ENCODE measurements at regions not wholly inside any gene's neighbourhood (a gene's known extent, or its start where the extent isn't known, plus 50 kb on each side); places are given as distances from the start of the nearest gene placed in this dataset.

DNA sequence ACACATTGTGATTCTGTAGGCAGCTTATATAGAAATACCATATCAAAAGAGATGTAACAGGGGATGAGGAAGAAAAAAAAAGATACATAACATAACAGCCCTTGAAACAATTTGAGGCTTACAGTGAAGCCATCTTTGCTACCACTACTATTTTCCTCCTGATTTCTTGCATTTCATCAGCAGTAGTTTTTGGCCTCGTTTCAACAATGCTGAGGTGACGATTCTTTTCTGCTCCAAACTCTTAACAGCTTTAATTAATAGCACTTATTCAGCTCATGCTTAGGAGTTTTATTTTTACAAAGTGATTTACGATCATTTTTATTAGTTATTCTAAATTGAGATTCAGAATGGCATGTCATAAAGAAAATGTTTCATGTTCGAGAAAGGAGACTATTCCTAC lies 163.2 kb downstream of the DCK start:
- no peak for DNase-seq (ENCODE audit: low read depth)

DNA sequence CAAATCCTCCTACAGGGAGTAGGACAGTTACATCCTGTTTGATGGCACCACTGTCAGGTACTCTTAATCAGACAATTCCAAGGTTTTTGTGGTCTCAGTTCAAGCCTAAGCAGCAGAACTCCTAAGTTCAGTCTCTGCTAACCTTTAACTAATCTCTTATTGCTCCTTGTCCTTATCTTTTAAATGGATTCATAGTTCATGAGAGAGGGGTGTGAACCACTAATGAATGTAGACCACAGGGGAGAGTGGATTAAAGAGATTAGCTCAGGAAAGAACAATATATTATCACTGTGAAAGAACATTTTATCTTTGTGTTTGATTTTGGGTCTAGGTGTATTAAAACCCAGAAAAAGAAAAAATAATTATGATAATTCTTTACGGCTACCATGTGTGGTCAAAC lies 168.9 kb downstream of the DCK start:
- no peak for DNase-seq (ENCODE audit: low read depth)

DNA sequence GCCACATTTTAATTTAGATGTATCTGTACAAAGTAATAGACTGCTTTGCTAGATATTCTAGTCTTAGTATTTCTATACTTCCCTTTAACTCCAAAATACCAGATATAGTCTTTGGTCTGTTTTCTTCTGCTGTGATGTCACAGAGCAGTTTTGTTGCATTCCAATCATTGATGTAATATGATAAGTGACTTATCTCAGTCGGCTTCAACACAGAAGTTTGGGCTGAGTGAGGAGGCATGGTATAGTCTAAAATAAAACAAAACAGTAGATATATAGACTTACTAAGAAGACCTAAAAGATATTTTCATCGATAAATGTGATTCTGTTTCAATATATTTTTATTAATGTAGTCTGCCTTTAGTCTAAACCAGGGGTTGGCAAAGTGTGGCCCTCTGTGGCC lies 169.9 kb downstream of the DCK start:
- DNase-seq (ENCODE audit: low read depth) = no peak

DNA sequence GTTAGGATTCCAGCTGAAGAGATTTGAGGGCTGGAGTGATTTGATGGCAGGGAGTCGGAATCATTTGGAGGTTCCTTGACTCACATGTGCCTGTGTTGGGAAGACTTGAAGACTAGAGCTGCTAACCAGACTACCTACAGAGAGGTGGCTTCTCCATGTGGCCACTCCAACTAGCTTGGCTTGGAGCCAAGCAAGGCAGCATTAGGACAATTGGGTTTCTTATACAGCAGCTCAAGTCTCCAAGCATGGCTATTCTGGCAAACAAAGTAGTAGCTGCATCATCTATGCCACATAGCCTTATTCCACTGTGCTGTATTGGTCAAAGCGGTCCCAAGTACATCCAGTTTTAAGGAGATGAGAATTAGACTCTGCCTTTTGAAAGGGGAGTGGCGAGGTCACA lies 171.7 kb upstream of the SLC4A4 start:
- no peak for DNase-seq (ENCODE audit: low read depth)

DNA sequence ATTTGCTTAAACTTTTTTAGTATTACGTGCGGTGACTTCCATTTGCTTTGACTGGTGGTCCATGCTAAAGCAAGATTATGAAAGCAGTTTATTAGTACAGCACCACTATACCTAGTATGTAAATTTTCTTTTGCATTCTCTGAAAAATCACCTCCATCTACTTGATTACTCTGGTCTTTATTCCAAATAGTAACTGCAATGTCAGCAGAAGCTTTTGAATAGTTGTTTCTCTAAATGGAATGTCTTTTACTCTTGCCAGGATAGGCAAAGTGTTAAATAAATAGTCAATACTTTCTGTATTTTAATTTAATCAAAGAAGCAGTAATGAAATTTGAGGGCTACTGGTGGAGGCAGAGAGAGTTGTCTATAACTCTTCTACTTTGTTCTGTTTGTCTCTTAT lies 167.2 kb upstream of the SLC4A4 start:
- DNase-seq (ENCODE audit: low read depth) = no peak

DNA sequence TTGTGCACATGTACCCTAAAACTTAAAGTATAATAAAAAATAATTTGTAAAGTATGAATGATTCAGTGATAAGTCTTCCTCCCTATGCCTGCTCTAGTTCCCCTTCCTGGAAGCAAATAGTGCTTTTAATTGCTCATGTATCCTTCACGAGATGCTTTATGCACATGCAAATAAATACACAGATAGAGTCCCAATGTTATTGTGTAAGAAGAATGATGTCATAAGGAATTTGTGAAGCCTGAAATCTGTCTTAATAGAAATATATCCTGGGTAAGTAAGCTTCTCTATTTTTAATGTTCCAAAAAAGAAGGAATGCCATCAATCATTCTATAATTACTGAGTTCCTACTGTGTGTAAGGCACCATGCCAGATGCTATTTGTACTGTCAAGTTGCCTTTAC lies 157.5 kb upstream of the SLC4A4 start:
- no peak for DNase-seq (ENCODE audit: low read depth)

DNA sequence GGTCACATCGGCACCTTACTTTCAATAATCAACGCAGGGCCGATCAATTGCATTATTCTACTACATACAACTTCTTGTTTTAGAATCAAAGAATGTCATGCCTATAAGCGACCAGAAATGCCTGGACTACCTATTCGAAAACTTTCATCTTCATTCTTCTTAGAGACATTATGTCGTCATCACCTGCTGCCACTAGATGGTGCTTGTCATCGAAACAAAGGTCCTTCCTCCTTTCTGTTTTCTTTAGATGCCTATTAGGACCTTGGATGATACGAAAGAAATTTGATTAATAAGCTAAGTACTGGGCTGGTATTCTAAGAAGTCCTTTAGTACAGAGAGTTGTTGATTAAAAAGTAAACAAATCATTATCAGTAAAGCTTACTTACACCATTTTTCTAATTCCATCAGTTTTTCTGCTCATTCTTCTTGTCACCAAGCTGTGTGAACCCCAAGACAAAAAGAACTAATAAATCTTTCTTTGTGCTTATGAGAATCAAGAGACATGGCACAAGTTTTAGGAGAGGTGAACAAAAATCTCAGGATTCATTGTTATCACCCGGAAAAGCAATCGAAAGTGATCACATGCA lies 154.5 kb upstream of the SLC4A4 start:
- no peak for DNase-seq (ENCODE audit: low read depth)

DNA sequence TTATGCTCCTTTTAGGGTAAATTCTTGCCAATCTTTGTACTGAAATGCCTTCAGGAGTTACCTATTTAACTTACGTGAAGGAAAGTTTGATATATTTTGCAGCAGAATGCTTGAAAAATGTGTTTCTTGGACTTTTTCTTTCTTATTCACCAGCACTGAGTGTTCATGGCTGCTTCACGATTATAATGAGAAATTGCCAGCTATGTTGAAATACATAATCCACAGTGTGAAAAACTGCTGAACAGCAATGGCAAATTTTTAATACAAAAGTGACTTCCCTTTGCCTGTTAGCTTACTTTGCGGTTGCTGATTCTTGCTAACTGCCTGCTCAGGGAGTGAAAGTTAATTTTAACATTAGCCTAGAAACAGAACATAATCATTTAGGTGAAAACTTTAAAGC lies 153.8 kb upstream of the SLC4A4 start:
- no peak for DNase-seq (ENCODE audit: low read depth)

DNA sequence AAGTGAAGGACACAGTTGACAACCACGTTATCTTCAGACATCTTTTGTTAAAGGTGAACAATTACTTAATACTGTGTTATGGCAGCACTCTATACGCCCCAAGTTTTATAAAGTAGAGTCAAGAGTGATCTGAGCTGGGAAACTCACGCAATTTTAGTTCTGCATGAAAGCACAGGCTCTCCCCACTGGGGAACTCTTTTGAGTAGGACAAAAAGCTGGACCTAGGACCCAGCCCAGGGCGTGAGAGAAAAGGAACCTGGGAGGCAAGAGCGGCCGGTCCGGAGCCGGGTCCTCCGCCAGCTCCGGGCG lies 152.6 kb upstream of the SLC4A4 start:
- no peak for DNase-seq (ENCODE audit: low read depth)

DNA sequence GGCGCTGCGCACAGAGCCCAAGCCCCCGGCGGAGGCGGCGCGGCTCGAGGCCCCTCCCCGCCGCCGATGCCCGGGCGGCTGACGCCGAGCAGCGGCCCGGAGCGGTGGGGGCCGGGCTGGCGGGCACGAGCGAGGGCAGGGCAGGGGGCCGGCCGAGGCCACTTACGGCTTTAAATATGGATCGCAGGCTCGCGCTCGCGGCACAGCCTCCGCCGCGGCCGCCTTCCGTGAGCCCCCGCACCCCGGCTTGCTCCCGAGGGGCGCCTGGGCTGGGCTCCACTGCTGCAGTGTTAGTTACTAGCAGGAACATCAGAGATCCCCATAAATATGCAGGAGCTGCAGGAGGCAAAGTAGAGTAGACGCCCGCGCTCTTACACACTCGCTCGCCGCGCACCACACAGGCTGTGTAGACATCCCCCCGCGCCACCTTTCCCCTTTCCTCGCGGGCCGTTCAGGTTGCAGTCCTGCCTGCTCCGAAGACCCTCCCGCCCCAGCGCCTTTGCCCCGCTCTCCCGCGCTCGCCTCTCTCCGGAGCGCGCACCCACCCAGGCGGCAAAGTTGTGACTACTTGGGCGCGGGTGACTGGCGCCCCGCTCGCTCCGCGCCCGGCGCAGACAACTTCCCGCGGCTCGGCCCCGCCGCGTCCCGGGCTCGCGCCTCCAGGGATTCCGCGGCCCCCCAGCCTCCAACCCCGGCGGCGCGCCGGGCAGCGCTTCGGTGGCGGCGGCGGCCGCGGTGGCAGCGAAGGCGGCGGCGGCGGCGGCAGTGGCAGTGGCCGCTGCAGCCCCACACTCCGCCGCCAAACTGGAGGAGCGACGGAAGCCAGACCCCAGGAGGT lies 152.0 kb upstream of the SLC4A4 start:
- DNase-seq (ENCODE audit: low read depth) = no peak

DNA sequence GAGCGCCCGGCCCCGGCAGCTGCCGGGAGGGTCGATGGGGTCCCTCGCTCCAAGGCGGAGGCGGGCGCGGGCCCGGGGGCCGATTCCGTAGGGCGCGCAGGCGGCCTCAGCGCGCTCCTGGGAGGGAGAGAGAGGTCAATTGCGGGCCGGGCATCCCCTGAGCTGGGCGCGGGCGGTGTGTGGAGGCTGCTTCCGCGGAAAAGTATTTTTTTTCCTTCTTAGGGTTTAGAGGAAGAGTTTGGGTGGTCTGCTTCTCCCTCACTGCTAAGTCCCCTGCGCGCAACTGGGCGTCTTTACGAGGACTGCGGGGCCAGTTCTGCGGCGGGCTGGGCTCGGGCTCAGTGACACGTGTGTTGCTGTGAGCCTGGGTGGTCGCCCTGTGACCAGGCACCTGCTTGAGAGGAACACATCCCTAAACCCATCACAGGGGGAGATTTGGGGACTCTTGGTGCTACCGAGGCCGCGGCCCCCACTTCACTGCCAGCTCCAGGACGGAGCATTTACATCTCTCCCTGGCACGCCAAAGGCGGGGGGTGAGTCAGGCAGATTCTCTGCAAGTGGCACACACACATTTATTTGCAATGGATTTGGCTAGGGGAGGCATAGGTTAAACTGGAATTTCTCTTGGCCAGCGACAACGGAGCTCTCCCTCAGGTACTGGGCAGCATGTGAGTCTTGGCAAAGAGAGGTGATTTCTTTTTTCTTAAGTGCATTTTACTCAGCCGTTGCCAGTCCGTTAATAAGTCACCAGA lies 151.2 kb upstream of the SLC4A4 start:
- no peak for DNase-seq (ENCODE audit: low read depth)

DNA sequence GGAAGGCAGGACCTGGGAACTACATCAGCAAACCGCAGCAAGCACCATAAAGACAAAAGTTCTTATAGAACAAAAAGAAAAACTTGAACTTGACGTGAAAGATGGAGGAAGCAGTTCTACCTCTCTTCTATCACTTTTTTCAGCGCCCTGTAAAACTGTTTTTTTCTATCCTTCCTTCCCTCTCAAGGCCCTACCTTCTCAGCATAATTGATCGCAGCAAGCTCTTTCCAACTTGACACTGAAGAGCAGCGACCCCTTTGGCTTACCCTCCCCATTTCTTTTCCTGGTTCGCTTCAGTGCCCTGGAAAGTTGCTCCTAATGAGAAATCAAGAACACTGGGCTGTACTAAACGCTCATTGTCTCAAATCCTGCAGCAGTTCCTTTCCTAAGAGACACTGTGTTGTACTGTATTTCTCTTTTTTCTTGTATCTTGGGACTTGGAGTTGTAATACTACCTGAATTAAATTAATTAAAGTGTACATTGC lies 150.6 kb upstream of the SLC4A4 start:
- DNase-seq (ENCODE audit: low read depth) = no peak

DNA sequence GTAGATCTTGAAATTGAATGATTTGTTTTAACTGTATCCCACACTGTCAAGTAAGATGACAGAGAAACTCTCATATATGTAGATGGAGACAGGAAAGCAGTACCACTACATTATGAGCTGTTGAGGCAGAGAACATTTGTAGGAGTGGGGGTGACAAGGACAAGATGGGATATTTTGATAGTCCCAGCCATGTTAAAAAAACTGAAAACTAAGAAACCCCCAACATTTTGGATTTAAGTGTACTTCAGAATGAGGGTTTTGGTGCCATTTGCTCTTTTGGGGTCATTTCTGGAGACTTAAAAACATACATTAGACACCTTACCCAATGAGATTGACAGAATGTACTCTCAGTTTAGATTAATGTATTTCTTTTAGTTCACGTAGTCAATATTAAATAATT lies 149.9 kb upstream of the SLC4A4 start:
- no peak for DNase-seq (ENCODE audit: low read depth)

DNA sequence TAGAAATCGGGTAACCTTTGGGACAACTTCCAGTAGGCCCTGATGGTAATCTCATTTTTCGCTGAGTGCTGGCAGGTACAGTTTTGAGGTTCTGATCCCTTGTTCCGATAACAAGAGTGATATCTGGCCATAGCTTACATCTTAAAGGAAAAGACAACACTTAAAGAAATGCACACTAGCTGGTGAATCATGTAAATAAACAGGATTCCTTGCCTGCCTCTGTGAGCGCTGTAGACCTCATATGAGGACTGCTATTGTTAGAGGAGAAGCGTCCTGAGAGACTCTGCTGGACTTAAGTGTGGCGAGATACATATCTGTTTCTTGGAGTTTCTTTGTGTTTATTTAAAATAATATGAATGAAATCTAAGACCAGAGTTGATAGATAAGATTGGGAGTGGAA lies 149.3 kb upstream of the SLC4A4 start:
- no peak for DNase-seq (ENCODE audit: low read depth)

DNA sequence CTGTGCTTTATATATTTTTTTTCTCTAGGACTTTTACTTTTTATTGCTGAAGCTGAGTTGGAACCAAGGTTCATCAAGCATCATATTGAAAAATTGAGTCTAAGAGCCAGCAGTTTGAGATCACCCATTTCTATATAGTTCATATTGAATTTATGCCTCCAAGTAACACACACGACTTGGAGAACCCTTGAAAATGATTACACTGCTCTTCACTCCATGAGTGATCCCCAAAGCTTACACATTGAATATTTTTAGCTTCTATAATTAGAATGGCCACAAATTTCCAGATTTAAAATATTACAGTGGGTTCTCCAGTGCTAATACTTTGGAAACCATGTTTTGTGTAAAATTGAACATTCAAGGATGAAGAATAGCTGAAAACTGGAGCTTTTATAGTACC lies 144.4 kb upstream of the SLC4A4 start:
- DNase-seq (ENCODE audit: low read depth) = no peak

DNA sequence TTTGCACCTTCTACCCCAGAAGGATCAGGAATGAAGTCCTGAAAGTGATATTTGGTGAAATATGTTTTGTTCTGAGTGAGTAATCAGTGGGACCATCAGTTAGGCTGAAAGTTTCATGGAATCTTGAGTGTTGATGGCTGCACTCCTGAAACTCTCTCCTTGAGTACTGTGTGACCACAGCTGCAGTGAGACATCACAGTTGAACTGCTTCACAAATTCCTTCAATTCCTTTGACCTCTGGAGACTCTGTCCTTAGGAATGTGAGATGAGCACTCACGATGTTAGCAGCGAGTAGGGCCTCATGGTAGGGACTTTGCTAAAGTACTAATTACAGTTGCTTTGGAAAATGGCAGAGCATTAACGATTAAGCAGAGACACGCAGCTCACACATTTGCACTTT lies 142.9 kb upstream of the SLC4A4 start:
- peak; percentile 80 for DNase-seq (ENCODE audit: low read depth)

DNA sequence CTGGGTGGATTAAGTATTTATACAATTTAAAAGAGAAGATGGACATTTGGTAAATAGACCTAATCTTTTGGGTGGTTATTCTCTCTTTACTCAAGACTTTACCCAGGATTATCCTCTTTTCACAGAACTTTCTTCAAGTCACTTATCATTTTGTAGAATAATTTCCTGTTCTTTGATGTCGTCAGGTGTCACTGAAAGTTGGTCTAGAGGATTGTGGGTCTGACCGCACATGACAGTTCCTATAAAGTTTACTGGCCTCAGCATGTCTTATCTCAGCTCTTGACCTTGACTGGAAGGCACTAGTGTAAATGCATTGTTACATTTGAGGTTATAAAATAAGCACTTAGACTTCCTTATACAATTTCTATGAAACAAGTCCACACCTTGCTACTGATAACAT lies 139.9 kb upstream of the SLC4A4 start:
- no peak for DNase-seq (ENCODE audit: low read depth)

DNA sequence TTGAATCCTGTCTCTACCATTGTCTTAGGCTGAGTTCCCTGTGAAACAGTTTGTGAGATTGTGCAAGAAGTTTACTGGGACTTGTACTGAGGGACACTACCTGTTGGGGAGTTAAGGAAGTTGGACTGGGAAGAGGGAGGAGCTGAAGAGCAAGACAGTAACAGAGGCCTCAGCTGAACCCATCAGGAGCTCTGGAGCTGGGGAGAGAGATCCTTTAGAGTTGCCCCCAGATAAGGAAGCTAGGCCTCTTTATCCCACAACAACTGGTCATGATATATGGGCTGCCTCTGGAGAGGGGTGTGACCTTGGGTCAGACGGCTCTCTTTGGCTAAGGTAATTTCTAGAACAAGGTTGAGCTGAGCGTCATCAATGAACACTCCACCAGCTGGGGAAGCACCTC lies 137.8 kb upstream of the SLC4A4 start:
- no peak for DNase-seq (ENCODE audit: low read depth)

DNA sequence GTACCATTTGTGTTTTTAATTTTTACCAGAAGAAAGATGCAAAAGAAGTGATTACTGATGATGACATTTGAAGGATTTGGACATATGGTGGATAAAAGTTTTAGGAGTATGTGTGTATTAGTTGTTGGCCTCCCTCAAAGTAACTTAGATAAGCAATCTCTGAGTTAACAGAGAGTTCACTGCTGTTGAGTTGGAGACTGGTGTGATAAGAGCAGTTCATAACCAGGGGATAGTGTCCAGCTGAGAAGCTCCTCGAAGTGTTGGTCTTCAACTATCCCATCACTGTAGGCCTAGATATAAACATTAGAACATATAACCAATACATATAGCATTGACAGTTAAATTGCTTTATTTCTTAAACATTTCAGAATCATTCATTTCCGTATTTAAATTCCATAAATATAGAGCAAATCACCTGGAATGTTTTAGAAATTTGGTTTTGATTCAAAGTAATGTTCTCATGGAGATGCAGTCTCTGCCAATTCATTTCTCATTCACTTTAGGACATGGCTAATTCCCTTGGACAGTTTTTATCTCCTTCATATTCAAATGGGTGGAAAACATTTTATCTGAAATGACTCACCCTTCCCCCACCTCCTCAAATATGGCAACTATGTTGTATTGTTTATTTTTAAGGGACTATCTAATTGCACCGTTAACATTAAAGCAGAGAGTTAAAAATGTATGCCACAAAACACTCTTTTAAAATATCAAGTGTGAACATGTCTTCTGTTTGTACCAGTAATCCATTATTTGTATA lies 136.8 kb upstream of the SLC4A4 start:
- no peak for DNase-seq (ENCODE audit: low read depth)

DNA sequence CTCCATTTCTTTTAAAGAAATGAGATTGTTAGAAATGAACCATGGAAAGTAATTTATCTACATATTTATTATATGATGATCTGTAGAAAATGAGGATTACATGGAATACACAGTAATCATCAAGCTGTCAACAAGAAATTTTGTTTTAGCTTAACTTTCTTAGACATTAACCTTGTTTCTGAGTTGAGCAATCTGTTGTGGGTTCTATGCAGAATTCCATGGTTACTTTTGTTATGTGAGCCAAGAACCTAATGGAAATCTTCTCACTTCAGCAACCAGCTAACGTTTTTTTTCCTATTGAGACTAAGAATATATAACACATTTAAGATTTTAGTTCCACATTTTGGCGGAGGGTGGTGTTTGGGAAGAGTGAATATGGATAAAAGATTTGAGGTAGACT lies 136.1 kb upstream of the SLC4A4 start:
- DNase-seq (ENCODE audit: low read depth) = no peak

DNA sequence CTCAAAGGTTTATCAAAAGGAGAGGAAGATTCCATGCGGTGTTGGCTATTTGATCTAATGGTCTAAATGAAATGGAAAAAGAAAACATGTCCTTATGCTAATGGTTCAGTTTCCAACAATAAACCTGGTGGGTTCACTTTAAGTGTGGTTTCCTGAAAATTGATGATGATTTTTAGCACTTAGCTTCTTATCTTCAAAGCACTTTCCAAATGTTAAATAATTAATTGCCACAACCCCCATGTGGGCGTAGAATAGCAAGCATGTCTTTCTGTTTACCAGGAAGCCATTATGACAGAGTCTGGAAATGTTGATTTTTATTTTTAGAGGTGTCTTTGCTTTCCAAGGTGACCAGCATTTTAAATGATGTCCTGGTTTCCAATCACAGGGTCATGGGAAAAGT lies 134.8 kb upstream of the SLC4A4 start:
- DNase-seq (ENCODE audit: low read depth) = no peak

DNA sequence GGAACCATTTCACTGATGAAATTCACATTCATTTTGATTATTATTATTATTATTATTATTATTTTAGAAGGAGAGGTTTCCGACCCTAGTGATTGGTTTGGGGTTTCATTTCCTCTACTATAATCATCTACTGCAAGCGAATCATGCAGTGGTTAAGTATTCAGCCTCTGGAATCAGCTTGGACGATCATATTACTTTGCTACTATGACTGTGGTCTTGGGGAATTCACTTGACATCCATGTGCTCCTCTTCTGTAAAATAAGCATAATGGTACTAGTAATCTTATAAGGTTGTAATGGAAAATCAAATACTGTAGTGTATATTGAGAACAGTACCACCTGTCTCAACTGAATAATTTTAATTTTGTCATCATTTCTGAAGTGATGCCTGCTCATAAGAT lies 132.1 kb upstream of the SLC4A4 start:
- no peak for DNase-seq (ENCODE audit: low read depth)

DNA sequence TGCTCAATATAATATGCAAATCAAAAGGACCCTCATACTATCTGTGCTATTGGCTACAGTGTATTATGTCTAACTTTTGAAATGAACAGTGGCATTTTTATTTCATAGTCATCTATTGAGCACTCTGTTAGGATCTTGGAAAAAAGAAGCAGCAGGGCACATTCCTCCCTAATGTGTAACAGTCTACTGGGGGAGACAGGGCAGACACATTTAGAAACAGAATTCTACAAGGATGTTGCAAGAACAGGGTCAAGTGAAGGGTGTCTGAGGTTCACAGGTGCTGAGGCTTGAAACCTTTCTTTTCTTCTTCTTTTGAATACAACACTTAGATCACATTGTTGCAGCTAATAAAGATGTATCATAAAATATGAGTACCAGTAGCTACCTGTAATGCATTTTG lies 129.7 kb upstream of the SLC4A4 start:
- DNase-seq (ENCODE audit: low read depth) = peak; percentile 65
